DND-41 (cell line): ENCODE measurements at regions not wholly inside any gene's neighbourhood (a gene's known extent, or its start where the extent isn't known, plus 50 kb on each side); places are given as distances from the start of the nearest gene placed in this dataset.

Source experiments
- CTCF ChIP-seq: IDR thresholded peaks from 2 replicates; pipeline ENCODE4 v1.5.1; 2012; ENCODE audit warnings: borderline replicate concordance, low read length, moderate library complexity, mild to moderate bottlenecking; ENCODE audit not compliant: poor library complexity, severe bottlenecking; ENCODE audit errors: extremely low read depth
- EZH2 ChIP-seq: IDR thresholded peaks from 3 replicates; pipeline ENCODE4 v1.6.1; 2012; ENCODE audit warnings: borderline replicate concordance, low read depth, mild to moderate bottlenecking, moderate library complexity, low read length, inconsistent platforms; ENCODE audit not compliant: severe bottlenecking

GRCh38 chr2:106638580-106638979, 151.4 kb downstream of the CD8B2 start:
- TF ChIP-seq CTCF (no peak), EZH2 (no peak)
